Neural progenitor cell (in vitro differentiated cells): ENCODE measurements at regions not wholly inside any gene's neighbourhood (a gene's known extent, or its start where the extent isn't known, plus 50 kb on each side); places are given as distances from the start of the nearest gene placed in this dataset.

Experiments
- DNase-seq: peaks from one replicate; pipeline ENCODE4 v3.0.0-alpha.2; 2016; ENCODE audit warnings: low spot score
- H2AFZ ChIP-seq: fragments of 200-600 bp; sonication (generic); replicated peaks from 2 replicates; pipeline ENCODE4 v1.6.1; 2016; ENCODE audit warnings: antibody characterized with exemption
- H3F3A ChIP-seq: fragments of 200-600 bp; sonication (generic); 2 replicates; pipeline ENCODE4 v1.6.1; 2016; ENCODE audit warnings: antibody characterized with exemption, low read depth
- H3K27ac ChIP-seq: fragments of 200-600 bp; sonication (generic); 2 replicates; pipeline ENCODE4 v1.5.1; 2016; ENCODE audit warnings: mild to moderate bottlenecking
- H3K27me3 ChIP-seq: fragments of 200-600 bp; sonication (generic); 2 replicates; pipeline ENCODE4 v1.6.1; 2016; ENCODE audit warnings: mild to moderate bottlenecking, moderate library complexity
- H3K36me3 ChIP-seq: fragments of 200-600 bp; sonication (generic); 2 replicates; pipeline ENCODE4 v1.5.1; 2016
- H3K4me1 ChIP-seq: fragments of 200-600 bp; sonication (generic); 2 replicates; pipeline ENCODE4 v1.6.1; 2016; ENCODE audit warnings: mixed run types
- H3K4me2 ChIP-seq: fragments of 200-600 bp; sonication (generic); 2 replicates; pipeline ENCODE4 v1.6.1; 2016
- H3K4me3 ChIP-seq: fragments of 200-600 bp; sonication (generic); 2 replicates; pipeline ENCODE4 v1.5.1; 2016
- H3K79me2 ChIP-seq: fragments of 200-600 bp; sonication (generic); 2 replicates; pipeline ENCODE4 v1.6.1; 2016; ENCODE audit warnings: low read depth
- H3K9ac ChIP-seq: fragments of 200-600 bp; sonication (generic); 2 replicates; pipeline ENCODE4 v1.6.1; 2016
- H3K9me3 ChIP-seq: fragments of 200-600 bp; sonication (generic); 2 replicates; pipeline ENCODE4 v1.5.1; 2016; ENCODE audit warnings: low read depth
- H4K20me1 ChIP-seq: fragments of 200-600 bp; sonication (generic); 2 replicates; pipeline ENCODE4 v1.6.1; 2016; ENCODE audit warnings: low read depth
- H3K27ac Mint-ChIP-seq: 3 replicates; pipeline ENCODE4 v1.8.0; 2021; ENCODE audit warnings: mixed read lengths
- H3K27me3 Mint-ChIP-seq: 2 replicates; pipeline ENCODE4 v1.8.0; 2022; ENCODE audit warnings: low read depth, mild to moderate bottlenecking, inconsistent platforms, moderate library complexity, mixed read lengths; ENCODE audit not compliant: insufficient read depth
- H3K36me3 Mint-ChIP-seq: 3 replicates; pipeline ENCODE4 v1.8.0; 2021; ENCODE audit warnings: mixed read lengths
- H3K4me1 Mint-ChIP-seq: 3 replicates; pipeline ENCODE4 v1.8.0; 2021; ENCODE audit warnings: mixed read lengths
- H3K4me3 Mint-ChIP-seq: 3 replicates; pipeline ENCODE4 v1.8.0; 2021; ENCODE audit warnings: mild to moderate bottlenecking, moderate library complexity, mixed read lengths
- H3K9me3 Mint-ChIP-seq: 3 replicates; pipeline ENCODE4 v1.8.0; 2020; ENCODE audit warnings: mixed read lengths
- CTCF ChIP-seq: fragments of 200-600 bp; sonication (generic); IDR thresholded peaks from 2 replicates; pipeline ENCODE4 v1.5.1; 2017; ENCODE audit warnings: antibody characterized with exemption, mild to moderate bottlenecking
- EZH2 ChIP-seq: fragments of 200-600 bp; sonication (generic); IDR thresholded peaks from 2 replicates; pipeline ENCODE4 v1.6.1; 2017; ENCODE audit warnings: antibody characterized with exemption, mild to moderate bottlenecking, moderate library complexity
- EZH2phosphoT487 ChIP-seq: fragments of 200-600 bp; sonication (generic); IDR thresholded peaks from 2 replicates; pipeline ENCODE4 v1.6.1; 2017; ENCODE audit warnings: antibody characterized with exemption

GRCh38 chr13:99045396-99045795 is 67.5 kb upstream of the DOCK9 start:
- Mint-ChIP-seq H3K9me3 (no peaks in the 10 kb centered on the region), H3K27me3 (no peaks in the 10 kb centered on the region), H3K4me1 (no peaks in the 10 kb centered on the region), H3K36me3 (no peaks in the 10 kb centered on the region), H3K27ac (no peak overlapping the region), H3K4me3 (no peak overlapping the region)
- Histone ChIP-seq H3K79me2 (no peaks in the 10 kb centered on the region), H3K36me3 (no peaks in the 10 kb centered on the region), H3K9ac (no peak overlapping the region), H3K4me3 (no peak overlapping the region), H3K27me3 (no peaks in the 10 kb centered on the region), H3K4me2 (no peak overlapping the region), H3K4me1 (peaks cover 4% of the 10 kb centered on the region), H3K27ac (no peak overlapping the region), H2AFZ (no peak overlapping the region), H3F3A (no peaks in the 10 kb centered on the region), H4K20me1 (no peaks in the 10 kb centered on the region), H3K9me3 (no peaks in the 10 kb centered on the region)
- TF ChIP-seq EZH2 (no peak), CTCF (no peak), EZH2phosphoT487 (no peak)
- no peak for DNase-seq

- H3K4me3 Mint-ChIP-seq, result no peak overlapping the region
- peaks cover 4% of the 10 kb centered on the region for H3K4me1 ChIP-seq
- no peak for DNase-seq
- H3K9me3 ChIP-seq, result no peaks in the 10 kb centered on the region
- H3K27ac Mint-ChIP-seq, result no peak overlapping the region
- TF ChIP-seq EZH2phosphoT487 (no peak), CTCF (no peak), EZH2 (no peak)
- no peaks in the 10 kb centered on the region for H3F3A ChIP-seq
- H3K4me2 ChIP-seq, result no peak overlapping the region
- no peaks in the 10 kb centered on the region for H3K9me3 Mint-ChIP-seq
- H3K4me3 ChIP-seq, result no peak overlapping the region
- no peaks in the 10 kb centered on the region for H3K4me1 Mint-ChIP-seq
- no peaks in the 10 kb centered on the region for H3K27me3 ChIP-seq
- no peaks in the 10 kb centered on the region for H3K36me3 Mint-ChIP-seq
- no peak overlapping the region for H3K27ac ChIP-seq
- H3K36me3 ChIP-seq, result no peaks in the 10 kb centered on the region
- no peak overlapping the region for H3K9ac ChIP-seq
- H4K20me1 ChIP-seq, result no peaks in the 10 kb centered on the region
- peaks cover 7% of the 10 kb centered on the region for H3K27me3 Mint-ChIP-seq
- no peaks in the 10 kb centered on the region for H3K79me2 ChIP-seq
- no peak overlapping the region for H2AFZ ChIP-seq
These were observed 69.0 kb upstream of the DOCK9 start for GRCh38 chr13:99046851-99047250.

GRCh38 chr13:99050983-99051488 is 73.2 kb upstream of the DOCK9 start:
- Histone ChIP-seq H3K27me3 (no peaks in the 10 kb centered on the region), H3K27ac (no peak overlapping the region), H3K79me2 (no peaks in the 10 kb centered on the region), H2AFZ (no peak overlapping the region), H4K20me1 (no peaks in the 10 kb centered on the region), H3K36me3 (no peaks in the 10 kb centered on the region), H3K9ac (no peak overlapping the region), H3K4me1 (peaks cover 24% of the 10 kb centered on the region), H3F3A (peaks cover 3% of the 10 kb centered on the region), H3K9me3 (no peaks in the 10 kb centered on the region), H3K4me3 (no peak overlapping the region), H3K4me2 (no peak overlapping the region)
- Mint-ChIP-seq H3K36me3 (no peaks in the 10 kb centered on the region), H3K4me3 (no peak overlapping the region), H3K27ac (no peak overlapping the region), H3K27me3 (peaks cover 7% of the 10 kb centered on the region), H3K9me3 (no peaks in the 10 kb centered on the region), H3K4me1 (peaks cover 5% of the 10 kb centered on the region)
- TF ChIP-seq EZH2, result no peak
- TF ChIP-seq EZH2phosphoT487, result no peak
- no peak for TF ChIP-seq CTCF
- DNase-seq, result no peak
